Astrocyte of the hippocampus (primary cell): ENCODE measurements at regions not wholly inside any gene's neighbourhood (a gene's known extent, or its start where the extent isn't known, plus 50 kb on each side); places are given as distances from the start of the nearest gene placed in this dataset.

Experiments
- DNase-seq: peaks from one replicate; pipeline ENCODE4 v3.0.0; 2011; ENCODE audit warnings: low read depth, low spot score

- DNase-seq, result peak; percentile 23
Observed at GRCh38 chr21:26739189-26739588, 106.0 kb downstream of the ADAMTS1 start.

- DNase-seq, result no peak
Observed at GRCh38 chr21:26736449-26736848, 108.8 kb downstream of the ADAMTS1 start.

GRCh38 chr21:26732432-26733221 is 112.6 kb downstream of the ADAMTS1 start:
- DNase-seq, result peak; percentile 79

GRCh38 chr21:26719750-26720149 is 125.5 kb downstream of the ADAMTS1 start:
- DNase-seq, result peak; percentile 69

GRCh38 chr21:26717146-26717739 is 128.0 kb downstream of the ADAMTS1 start:
- DNase-seq, result peak; percentile 23

- peak; percentile 75 for DNase-seq
Observed at GRCh38 chr21:26715878-26716506, 129.2 kb downstream of the ADAMTS1 start.

- DNase-seq, result no peak
Observed at GRCh38 chr21:26715116-26715515, 130.1 kb downstream of the ADAMTS1 start.

GRCh38 chr21:26710155-26710554 is 135.1 kb downstream of the ADAMTS1 start:
- DNase-seq, result no peak

GRCh38 chr21:26709090-26709489 is 136.0 kb upstream of the CYYR1 start:
- peak; percentile 15 for DNase-seq

GRCh38 chr21:26708223-26708800 is 135.2 kb upstream of the CYYR1 start:
- DNase-seq, result no peak

- no peak for DNase-seq
Observed at GRCh38 chr21:26707246-26707645, 134.2 kb upstream of the CYYR1 start.

- no peak for DNase-seq
Observed at GRCh38 chr21:26698416-26698815, 125.3 kb upstream of the CYYR1 start.

GRCh38 chr21:26691416-26691815 is 118.3 kb upstream of the CYYR1 start:
- no peak for DNase-seq

GRCh38 chr21:26686705-26687104 is 113.6 kb upstream of the CYYR1 start:
- no peak for DNase-seq

- peak; percentile 5 for DNase-seq
Observed at GRCh38 chr21:26686278-26686677, 113.2 kb upstream of the CYYR1 start.

GRCh38 chr21:26684889-26685288 is 111.8 kb upstream of the CYYR1 start:
- DNase-seq, result no peak

- no peak for DNase-seq
Observed at GRCh38 chr21:26683996-26684395, 110.9 kb upstream of the CYYR1 start.

- no peak for DNase-seq
Observed at GRCh38 chr21:26679284-26679683, 106.2 kb upstream of the CYYR1 start.

GRCh38 chr21:26674323-26674722 is 101.2 kb upstream of the CYYR1 start:
- no peak for DNase-seq

- DNase-seq, result no peak
Observed at GRCh38 chr21:26669215-26669764, 96.2 kb upstream of the CYYR1 start.

- no peak for DNase-seq
Observed at GRCh38 chr21:26659757-26660156, 86.7 kb upstream of the CYYR1 start.

GRCh38 chr21:26659182-26659581 is 86.1 kb upstream of the CYYR1 start:
- no peak for DNase-seq
